ENCODE measurements at regions not wholly inside any gene's neighbourhood (a gene's known extent, or its start where the extent isn't known, plus 50 kb on each side); places are given as distances from the start of the nearest gene placed in this dataset.

DNA sequence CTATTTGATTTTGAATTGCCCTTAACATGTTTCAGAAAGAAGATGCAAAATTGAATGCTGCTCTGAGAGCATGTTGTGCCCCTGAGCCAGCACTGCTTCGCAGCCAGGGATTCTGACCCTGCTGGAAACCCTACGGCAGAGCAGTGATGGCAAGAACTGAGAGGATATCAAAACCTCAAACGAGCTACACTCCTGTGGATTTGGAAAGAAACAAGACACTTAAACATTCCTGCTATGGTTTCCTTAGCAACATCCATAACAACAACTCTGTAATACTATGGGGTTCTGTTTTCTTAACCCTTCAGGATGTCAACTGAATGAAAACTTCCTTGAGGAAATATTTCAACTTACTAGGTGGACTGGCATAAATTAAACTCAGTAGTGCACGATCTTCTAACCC is 649.1 kb downstream of the NYAP2 start:
- DNase-seq (ENCODE audit: low spot score), result peak; percentile 26
- Histone ChIP-seq H3K27ac (ENCODE audit: low read depth, low read length, poor library complexity, severe bottlenecking) (no peak overlapping the region), H3K36me3 (ENCODE audit: insufficient read depth, low read length, poor library complexity, severe bottlenecking) (no peaks in the 10 kb centered on the region), H3K9me3 (ENCODE audit: low read depth, low read length, poor library complexity, severe bottlenecking) (no peaks in the 10 kb centered on the region), H3K27me3 (replicated peaks; ENCODE audit: insufficient read depth, low read depth, low read length, poor library complexity) (no peaks in the 10 kb centered on the region), H3K4me1 (ENCODE audit: insufficient read depth, low read length, poor library complexity, severe bottlenecking) (no peaks in the 10 kb centered on the region), H3K4me3 (ENCODE audit: low read depth, low read length, poor library complexity, severe bottlenecking) (no peak overlapping the region)
- intact Hi-C loops (cut with micrococcal nuclease; ENCODE audit: unreplicated experiment), result no loop called here
- TF ChIP-seq EZH2 (IDR thresholded peaks at IDR 0.05; ENCODE audit: borderline replicate concordance, low read depth, low read length, poor library complexity, severe bottlenecking), result no peak
- TF ChIP-seq, protein P1, sequence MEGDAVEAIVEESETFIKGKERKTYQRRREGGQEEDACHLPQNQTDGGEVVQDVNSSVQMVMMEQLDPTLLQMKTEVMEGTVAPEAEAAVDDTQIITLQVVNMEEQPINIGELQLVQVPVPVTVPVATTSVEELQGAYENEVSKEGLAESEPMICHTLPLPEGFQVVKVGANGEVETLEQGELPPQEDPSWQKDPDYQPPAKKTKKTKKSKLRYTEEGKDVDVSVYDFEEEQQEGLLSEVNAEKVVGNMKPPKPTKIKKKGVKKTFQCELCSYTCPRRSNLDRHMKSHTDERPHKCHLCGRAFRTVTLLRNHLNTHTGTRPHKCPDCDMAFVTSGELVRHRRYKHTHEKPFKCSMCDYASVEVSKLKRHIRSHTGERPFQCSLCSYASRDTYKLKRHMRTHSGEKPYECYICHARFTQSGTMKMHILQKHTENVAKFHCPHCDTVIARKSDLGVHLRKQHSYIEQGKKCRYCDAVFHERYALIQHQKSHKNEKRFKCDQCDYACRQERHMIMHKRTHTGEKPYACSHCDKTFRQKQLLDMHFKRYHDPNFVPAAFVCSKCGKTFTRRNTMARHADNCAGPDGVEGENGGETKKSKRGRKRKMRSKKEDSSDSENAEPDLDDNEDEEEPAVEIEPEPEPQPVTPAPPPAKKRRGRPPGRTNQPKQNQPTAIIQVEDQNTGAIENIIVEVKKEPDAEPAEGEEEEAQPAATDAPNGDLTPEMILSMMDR (conservative IDR thresholded peaks at IDR 0.05; ENCODE audit: low read depth, low read length), result no peak
- ChIA-PET CTCF (no interaction called here), POLR2A (ENCODE audit: low non-redundant PET) (no interaction called here)
- BruUV-seq (replicated peaks), result no TSS peak

DNA sequence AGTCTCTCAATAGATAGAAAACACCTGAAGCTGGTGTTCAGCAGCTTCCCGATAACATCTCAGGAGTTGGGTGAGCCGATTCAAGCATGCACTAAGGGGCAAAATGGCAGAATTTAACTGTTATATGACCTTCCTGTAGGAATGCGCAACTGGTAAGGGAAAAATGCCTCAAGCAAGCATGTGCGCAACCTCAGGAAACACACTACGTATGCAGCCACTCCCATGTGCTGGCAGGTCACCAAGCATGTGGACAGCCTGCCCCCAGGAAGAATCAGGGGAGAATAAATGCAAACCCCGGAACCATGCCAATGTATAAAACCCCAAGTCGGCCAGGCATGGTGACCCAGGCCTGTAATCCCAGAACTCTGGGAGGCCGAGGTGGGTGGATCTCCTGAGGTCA is 645.6 kb downstream of the NYAP2 start:
- no peaks in the 10 kb centered on the region for H3K27me3 ChIP-seq (replicated peaks; ENCODE audit: insufficient read depth, low read depth, low read length, poor library complexity)
- TF ChIP-seq, protein P1 (conservative IDR thresholded peaks at IDR 0.05; ENCODE audit: low read depth, low read length), result no peak
- no peak for TF ChIP-seq EZH2 (IDR thresholded peaks at IDR 0.05; ENCODE audit: borderline replicate concordance, low read depth, low read length, poor library complexity, severe bottlenecking)
- no peaks in the 10 kb centered on the region for H3K36me3 ChIP-seq (ENCODE audit: insufficient read depth, low read length, poor library complexity, severe bottlenecking)
- H3K4me3 ChIP-seq (ENCODE audit: low read depth, low read length, poor library complexity, severe bottlenecking), result no peak overlapping the region
- H3K9me3 ChIP-seq (ENCODE audit: low read depth, low read length, poor library complexity, severe bottlenecking), result no peaks in the 10 kb centered on the region
- no peak overlapping the region for H3K27ac ChIP-seq (ENCODE audit: low read depth, low read length, poor library complexity, severe bottlenecking)
- POLR2A ChIA-PET (ENCODE audit: low non-redundant PET), result no interaction called here
- no TSS peak for BruUV-seq (replicated peaks)
- H3K4me1 ChIP-seq (ENCODE audit: insufficient read depth, low read length, poor library complexity, severe bottlenecking), result no peaks in the 10 kb centered on the region
- no peak for DNase-seq (ENCODE audit: low spot score)
- intact Hi-C loops (cut with micrococcal nuclease; ENCODE audit: unreplicated experiment), result no loop called here
- CTCF ChIA-PET, result no interaction called here

DNA sequence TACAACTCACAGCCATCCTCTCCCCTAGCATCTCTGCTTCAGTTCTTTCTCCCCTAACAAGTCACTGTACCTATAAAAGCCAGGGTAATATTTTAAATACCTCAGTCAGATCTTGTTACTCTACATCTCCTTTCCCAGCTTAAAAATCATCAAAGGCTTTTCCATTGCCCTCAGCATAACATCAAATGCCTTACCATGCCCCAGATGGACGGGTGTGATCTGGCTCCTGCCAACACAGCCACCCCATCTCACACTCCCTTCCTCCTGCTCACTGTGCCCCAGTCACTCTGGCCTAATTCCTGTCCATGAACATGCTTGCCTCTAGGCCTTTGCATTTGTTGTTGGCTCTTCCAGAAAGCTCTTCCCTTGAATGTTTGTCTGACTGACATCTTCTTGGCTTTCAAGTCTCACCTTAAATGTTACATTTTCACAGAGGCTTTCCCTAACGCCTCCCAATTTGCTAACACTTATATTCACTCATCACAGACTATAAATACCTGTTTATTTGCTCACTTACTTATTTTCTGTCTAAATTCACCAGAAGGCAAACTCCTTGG is 640.9 kb downstream of the NYAP2 start:
- ChIA-PET POLR2A (ENCODE audit: low non-redundant PET) (no interaction called here), CTCF (no interaction called here)
- H3K27me3 ChIP-seq (replicated peaks; ENCODE audit: insufficient read depth, low read depth, low read length, poor library complexity), result no peaks in the 10 kb centered on the region
- no TSS peak for BruUV-seq (replicated peaks)
- H3K9me3 ChIP-seq (ENCODE audit: low read depth, low read length, poor library complexity, severe bottlenecking), result no peaks in the 10 kb centered on the region
- TF ChIP-seq EZH2 (IDR thresholded peaks at IDR 0.05; ENCODE audit: borderline replicate concordance, low read depth, low read length, poor library complexity, severe bottlenecking), result no peak
- TF ChIP-seq, protein P1 (conservative IDR thresholded peaks at IDR 0.05; ENCODE audit: low read depth, low read length), result no peak
- no peak for DNase-seq (ENCODE audit: low spot score)
- intact Hi-C loops (cut with micrococcal nuclease; ENCODE audit: unreplicated experiment), result no loop called here
- H3K27ac ChIP-seq (ENCODE audit: low read depth, low read length, poor library complexity, severe bottlenecking), result no peak overlapping the region
- H3K4me3 ChIP-seq (ENCODE audit: low read depth, low read length, poor library complexity, severe bottlenecking), result no peak overlapping the region
- no peaks in the 10 kb centered on the region for H3K36me3 ChIP-seq (ENCODE audit: insufficient read depth, low read length, poor library complexity, severe bottlenecking)
- H3K4me1 ChIP-seq (ENCODE audit: insufficient read depth, low read length, poor library complexity, severe bottlenecking), result no peaks in the 10 kb centered on the region

Data from A673 (cell line).